WTC11 (cell line): ENCODE measurements at regions not wholly inside any gene's neighbourhood (a gene's known extent, or its start where the extent isn't known, plus 50 kb on each side); places are given as distances from the start of the nearest gene placed in this dataset.

Experiments used
- ATAC-seq: fragments of 200-7000 bp; cut with Tn5 transposase; 2 replicates; pipeline ENCODE4 v1.10.0; 2021; ENCODE audit warnings: mild to moderate bottlenecking, moderate library complexity
- CTCF ChIA-PET: fragments of 300-600 bp; sonication (Branson Sonifier 250); formaldehyde crosslinking; loops from one replicate; lab custom pipeline; 2021; ENCODE audit warnings: antibody characterized with exemption; lab: Charles Lee
- POLR2A ChIA-PET: fragments of 350-600 bp; sonication (Branson Sonifier 250); formaldehyde crosslinking; loops from one replicate; lab custom pipeline; 2021; ENCODE audit warnings: antibody characterized with exemption; lab: Charles Lee
- DNase-seq: peaks from one replicate; pipeline ENCODE4 v3.0.0; 2021; ENCODE audit warnings: low spot score
- H3K27ac Mint-ChIP-seq: 2 replicates; pipeline ENCODE4 v1.8.0; 2021; ENCODE audit warnings: mixed read lengths
- H3K27me3 Mint-ChIP-seq: 2 replicates; pipeline ENCODE4 v1.8.0; 2021; ENCODE audit warnings: low read depth, mild to moderate bottlenecking, moderate library complexity, mixed read lengths
- H3K36me3 Mint-ChIP-seq: 2 replicates; pipeline ENCODE4 v1.8.0; 2021; ENCODE audit warnings: mixed read lengths
- H3K4me1 Mint-ChIP-seq: 2 replicates; pipeline ENCODE4 v1.8.0; 2022; ENCODE audit warnings: mixed read lengths
- H3K4me3 Mint-ChIP-seq: 2 replicates; pipeline ENCODE4 v1.8.0; 2021; ENCODE audit warnings: mild to moderate bottlenecking, moderate library complexity, mixed read lengths
- H3K9me3 Mint-ChIP-seq: 2 replicates; pipeline ENCODE4 v1.8.0; 2021; ENCODE audit warnings: mixed read lengths
- CREB1 ChIP-seq: sonication (generic); formaldehyde crosslinking; IDR thresholded peaks from 2 replicates; pipeline ENCODE4 v1.8.0; 2023; ENCODE audit warnings: mild to moderate bottlenecking, missing genetic modification reagents
- CREM ChIP-seq: sonication (generic); formaldehyde crosslinking; IDR thresholded peaks from 2 replicates; pipeline ENCODE4 v1.8.1; 2022; ENCODE audit warnings: mild to moderate bottlenecking, missing genetic modification reagents, moderate library complexity
- E2F4 ChIP-seq: sonication (generic); formaldehyde crosslinking; IDR thresholded peaks from 2 replicates; pipeline ENCODE4 v1.8.1; 2022; ENCODE audit warnings: low read depth, mild to moderate bottlenecking, moderate library complexity, missing genetic modification reagents, borderline replicate concordance
- FOXP4 ChIP-seq: sonication (generic); formaldehyde crosslinking; IDR thresholded peaks from 2 replicates; pipeline ENCODE4 v1.8.0; 2022; ENCODE audit warnings: mild to moderate bottlenecking, missing genetic modification reagents
- GTF2I ChIP-seq: fragments of 250-450 bp; sonication (Bioruptor Pico); conservative IDR thresholded peaks from 2 replicates; pipeline ENCODE4 v1.4.0; 2021; ENCODE audit warnings: mild to moderate bottlenecking
- NR2C2 ChIP-seq: sonication (generic); formaldehyde crosslinking; IDR thresholded peaks from 2 replicates; pipeline ENCODE4 v1.8.0; 2022; ENCODE audit warnings: mild to moderate bottlenecking, missing genetic modification reagents
- PRDM15 ChIP-seq: sonication (generic); formaldehyde crosslinking; IDR thresholded peaks from 2 replicates; pipeline ENCODE4 v1.8.0; 2022; ENCODE audit warnings: missing genetic modification reagents
- SMAD4 ChIP-seq: sonication (generic); formaldehyde crosslinking; IDR thresholded peaks from 2 replicates; pipeline ENCODE4 v1.8.0; 2022; ENCODE audit warnings: mild to moderate bottlenecking, missing genetic modification reagents
- TCF7 ChIP-seq: sonication (generic); formaldehyde crosslinking; IDR thresholded peaks from 2 replicates; pipeline ENCODE4 v1.8.0; 2022; ENCODE audit warnings: mild to moderate bottlenecking, low read depth, missing genetic modification reagents, moderate library complexity
- TEAD4 ChIP-seq: sonication (generic); formaldehyde crosslinking; IDR thresholded peaks from 2 replicates; pipeline ENCODE4 v1.8.0; 2022; ENCODE audit warnings: mild to moderate bottlenecking, missing genetic modification reagents
- TP53 ChIP-seq: sonication (generic); formaldehyde crosslinking; IDR thresholded peaks from 2 replicates; pipeline ENCODE4 v1.8.1; 2023; ENCODE audit warnings: mild to moderate bottlenecking, missing genetic modification reagents
- ZNF121 ChIP-seq: sonication (generic); formaldehyde crosslinking; IDR thresholded peaks from 2 replicates; pipeline ENCODE4 v1.8.0; 2023; ENCODE audit warnings: missing genetic modification reagents
- ZNF219 ChIP-seq: sonication (generic); formaldehyde crosslinking; IDR thresholded peaks from 2 replicates; pipeline ENCODE4 v1.8.0; 2023; ENCODE audit warnings: missing genetic modification reagents, mild to moderate bottlenecking, borderline replicate concordance
- ZNF232 ChIP-seq: sonication (generic); formaldehyde crosslinking; IDR thresholded peaks from 2 replicates; pipeline ENCODE4 v1.8.0; 2022; ENCODE audit warnings: mild to moderate bottlenecking, missing genetic modification reagents
- ZNF263 ChIP-seq: sonication (generic); formaldehyde crosslinking; IDR thresholded peaks from 2 replicates; pipeline ENCODE4 v1.8.1; 2022; ENCODE audit warnings: low read depth, mild to moderate bottlenecking, moderate library complexity, missing genetic modification reagents
- ZNF671 ChIP-seq: fragments of 250-450 bp; sonication (Bioruptor Pico); IDR thresholded peaks from 2 replicates; pipeline ENCODE4 v1.8.0; 2021; ENCODE audit warnings: mild to moderate bottlenecking
- TF ChIP-seq, protein P1 (sequence below): fragments of 250-450 bp; sonication (Bioruptor Pico); IDR thresholded peaks from 2 replicates; pipeline ENCODE4 v1.9.0; 2021; ENCODE audit warnings: mild to moderate bottlenecking, borderline replicate concordance

- TF ChIP-seq, protein P1, sequence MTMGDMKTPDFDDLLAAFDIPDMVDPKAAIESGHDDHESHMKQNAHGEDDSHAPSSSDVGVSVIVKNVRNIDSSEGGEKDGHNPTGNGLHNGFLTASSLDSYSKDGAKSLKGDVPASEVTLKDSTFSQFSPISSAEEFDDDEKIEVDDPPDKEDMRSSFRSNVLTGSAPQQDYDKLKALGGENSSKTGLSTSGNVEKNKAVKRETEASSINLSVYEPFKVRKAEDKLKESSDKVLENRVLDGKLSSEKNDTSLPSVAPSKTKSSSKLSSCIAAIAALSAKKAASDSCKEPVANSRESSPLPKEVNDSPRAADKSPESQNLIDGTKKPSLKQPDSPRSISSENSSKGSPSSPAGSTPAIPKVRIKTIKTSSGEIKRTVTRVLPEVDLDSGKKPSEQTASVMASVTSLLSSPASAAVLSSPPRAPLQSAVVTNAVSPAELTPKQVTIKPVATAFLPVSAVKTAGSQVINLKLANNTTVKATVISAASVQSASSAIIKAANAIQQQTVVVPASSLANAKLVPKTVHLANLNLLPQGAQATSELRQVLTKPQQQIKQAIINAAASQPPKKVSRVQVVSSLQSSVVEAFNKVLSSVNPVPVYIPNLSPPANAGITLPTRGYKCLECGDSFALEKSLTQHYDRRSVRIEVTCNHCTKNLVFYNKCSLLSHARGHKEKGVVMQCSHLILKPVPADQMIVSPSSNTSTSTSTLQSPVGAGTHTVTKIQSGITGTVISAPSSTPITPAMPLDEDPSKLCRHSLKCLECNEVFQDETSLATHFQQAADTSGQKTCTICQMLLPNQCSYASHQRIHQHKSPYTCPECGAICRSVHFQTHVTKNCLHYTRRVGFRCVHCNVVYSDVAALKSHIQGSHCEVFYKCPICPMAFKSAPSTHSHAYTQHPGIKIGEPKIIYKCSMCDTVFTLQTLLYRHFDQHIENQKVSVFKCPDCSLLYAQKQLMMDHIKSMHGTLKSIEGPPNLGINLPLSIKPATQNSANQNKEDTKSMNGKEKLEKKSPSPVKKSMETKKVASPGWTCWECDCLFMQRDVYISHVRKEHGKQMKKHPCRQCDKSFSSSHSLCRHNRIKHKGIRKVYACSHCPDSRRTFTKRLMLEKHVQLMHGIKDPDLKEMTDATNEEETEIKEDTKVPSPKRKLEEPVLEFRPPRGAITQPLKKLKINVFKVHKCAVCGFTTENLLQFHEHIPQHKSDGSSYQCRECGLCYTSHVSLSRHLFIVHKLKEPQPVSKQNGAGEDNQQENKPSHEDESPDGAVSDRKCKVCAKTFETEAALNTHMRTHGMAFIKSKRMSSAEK (CRISPR knock-in tag), result no peak
- TF ChIP-seq NR2C2 (CRISPR knock-in tag) (no peak), E2F4 (CRISPR knock-in tag) (no peak), ZNF263 (CRISPR knock-in tag) (no peak), ZNF121 (no peak)
Measured at GRCh38 chr2:14716319-14716718, 83.8 kb downstream of the LRATD1 start (continued).

DNA sequence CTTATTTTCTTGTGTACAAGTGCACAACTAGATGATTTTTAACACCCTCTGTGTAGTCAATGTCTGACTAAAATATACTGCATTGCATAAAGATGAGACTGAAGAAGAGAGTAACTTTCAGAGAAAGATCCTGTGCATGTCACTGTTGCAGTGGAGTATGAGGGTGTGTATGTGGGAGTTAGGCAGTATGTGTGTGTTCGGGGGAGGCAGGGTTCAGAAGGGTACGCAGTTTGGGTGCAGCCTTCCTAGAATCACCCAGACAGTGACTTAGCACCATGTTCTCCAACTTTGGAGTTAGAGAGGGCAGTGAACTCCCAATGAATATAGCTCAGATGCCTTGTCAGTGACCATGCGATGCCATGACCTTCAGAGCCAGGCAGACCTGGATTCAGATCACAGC lies 84.6 kb downstream of the LRATD1 start:
- Mint-ChIP-seq H3K27ac (no peak overlapping the region), H3K36me3 (no peaks in the 10 kb centered on the region), H3K9me3 (no peaks in the 10 kb centered on the region), H3K4me1 (no peaks in the 10 kb centered on the region), H3K27me3 (no peaks in the 10 kb centered on the region; the same call in 1 of the 2 replicates), H3K4me3 (no peak overlapping the region)
- TF ChIP-seq GTF2I (CRISPR knock-in tag), result no peak
- no peak for TF ChIP-seq TEAD4 (CRISPR knock-in tag)
- no peak for TF ChIP-seq TP53 (CRISPR knock-in tag)
- no peak for TF ChIP-seq PRDM15 (CRISPR knock-in tag)
- TF ChIP-seq ZNF219 (CRISPR knock-in tag), result no peak
- ATAC-seq (no peak), DNase-seq (no peak)
- ChIA-PET CTCF (no interaction called here), POLR2A (no interaction called here)

GRCh38 chr2:14720319-14720718 lies 87.8 kb downstream of the LRATD1 start:
- Mint-ChIP-seq H3K9me3 (no peaks in the 10 kb centered on the region), H3K27ac (no peak overlapping the region), H3K27me3 (no peaks in the 10 kb centered on the region; the same call in 1 of the 2 replicates), H3K36me3 (no peaks in the 10 kb centered on the region), H3K4me3 (no peak overlapping the region), H3K4me1 (no peaks in the 10 kb centered on the region)
- DNase-seq (no peak), ATAC-seq (no peak)
- no peak for TF ChIP-seq ZNF263 (CRISPR knock-in tag)
- TF ChIP-seq FOXP4 (CRISPR knock-in tag), result no peak
- TF ChIP-seq CREB1 (CRISPR knock-in tag), result no peak
- no peak for TF ChIP-seq TCF7 (CRISPR knock-in tag)
- TF ChIP-seq TP53 (CRISPR knock-in tag), result no peak
- TF ChIP-seq ZNF671 (CRISPR knock-in tag), result no peak
- TF ChIP-seq ZNF232 (CRISPR knock-in tag), result no peak
- TF ChIP-seq CREM (CRISPR knock-in tag), result no peak
- no peak for TF ChIP-seq NR2C2 (CRISPR knock-in tag)
- TF ChIP-seq, protein P1 (CRISPR knock-in tag), result no peak
- no peak for TF ChIP-seq SMAD4
- ChIA-PET POLR2A (no interaction called here), CTCF (no interaction called here)
